HL-60 (cell line): ENCODE measurements at regions not wholly inside any gene's neighbourhood (a gene's known extent, or its start where the extent isn't known, plus 50 kb on each side); places are given as distances from the start of the nearest gene placed in this dataset.

Source experiments
- CTCF ChIP-seq: IDR thresholded peaks from one replicate; pipeline ENCODE4 v1.5.1; 2011; ENCODE audit warnings: low read length, control low read depth, inconsistent platforms; ENCODE audit not compliant: insufficient read depth
- GABPA ChIP-seq: IDR thresholded peaks from 2 replicates; pipeline ENCODE4 v1.6.1; 2012; ENCODE audit warnings: low read depth
- POLR2AphosphoS5 ChIP-seq: IDR thresholded peaks from 2 replicates; pipeline ENCODE4 v1.6.1; 2012; ENCODE audit warnings: low read depth
- REST ChIP-seq: IDR thresholded peaks from 2 replicates; pipeline ENCODE4 v1.6.1; 2012; ENCODE audit warnings: low read depth; ENCODE audit not compliant: insufficient replicate concordance

- TF ChIP-seq CTCF = peak; percentile 68
- TF ChIP-seq GABPA = no peak
- TF ChIP-seq REST = no peak
- TF ChIP-seq POLR2AphosphoS5 = no peak
Observed at GRCh38 chr3:69671082-69671952, 67.9 kb upstream of the MITF start.
